ENCODE measurements at regions not wholly inside any gene's neighbourhood (a gene's known extent, or its start where the extent isn't known, plus 50 kb on each side); places are given as distances from the start of the nearest gene placed in this dataset.
A peak's percentile ranks its signal among the peaks of the same experiment; 100 is the strongest.

- H3K4me1 ChIP-seq, result peaks cover 0 to 6% (median 0%) of the 10 kb centered on the region in 6 donors
- WGBS, 5 donors, result 79 to 92% (median 88%) methylated on average over 5 of the region's 5 CpGs
- no peak overlapping the region for H3K4me3 ChIP-seq
- H3K36me3 ChIP-seq, result no peaks in the 10 kb centered on the region
- H3K27ac ChIP-seq, result no peak overlapping the region
- TF ChIP-seq POLR2AphosphoS5 (IDR thresholded peaks at IDR 0.05) (no peak), POLR2A (IDR thresholded peaks at IDR 0.05) (no peak), CTCF (IDR thresholded peaks at IDR 0.05 in 8 of 11, conservative IDR thresholded peaks at IDR 0.05 in 3 of 11) (no peak)
- H3K27me3 ChIP-seq (replicated peaks in 1 of 7), result no peaks in the 10 kb centered on the region
- DNase-seq, result no peak
- intact Hi-C loops (cut with DNase I; ENCODE audit: low total_unique reads), result no loop called here
- no peaks in the 10 kb centered on the region for H3K9me3 ChIP-seq
These were observed 336.1 kb downstream of the CDC5L start for GRCh38 chr6:44723439-44724197.

- Histone ChIP-seq H3K36me3 (no peaks in the 10 kb centered on the region), H3K9me3 (no peaks in the 10 kb centered on the region), H3K4me1 (peaks cover 0 to 6% (median 0%) of the 10 kb centered on the region in 6 donors), H3K27ac (no peak overlapping the region), H3K27me3 (replicated peaks in 1 of 7) (no peaks in the 10 kb centered on the region), H3K4me3 (no peak overlapping the region)
- DNase-seq, result no peak
- intact Hi-C loops (cut with DNase I; ENCODE audit: low total_unique reads), result no loop called here
- TF ChIP-seq POLR2A (IDR thresholded peaks at IDR 0.05) (no peak), CTCF (IDR thresholded peaks at IDR 0.05 in 8 of 11, conservative IDR thresholded peaks at IDR 0.05 in 3 of 11) (no peak), POLR2AphosphoS5 (IDR thresholded peaks at IDR 0.05) (peak in 1 of 3 donors; percentile 54)
- WGBS, 5 donors, result 45 to 64% (median 56%) methylated on average over 4 of the region's 4 CpGs
These were observed 337.6 kb downstream of the CDC5L start for GRCh38 chr6:44725070-44725469.

GRCh38 chr6:44727651-44728630 is 340.4 kb downstream of the CDC5L start:
- H3K27me3 ChIP-seq (replicated peaks in 1 of 7), result no peaks in the 10 kb centered on the region
- peaks cover 0 to 6% (median 0%) of the 10 kb centered on the region in 6 donors for H3K4me1 ChIP-seq
- H3K4me3 ChIP-seq, result no peak overlapping the region
- TF ChIP-seq POLR2AphosphoS5 (IDR thresholded peaks at IDR 0.05) (no peak), CTCF (IDR thresholded peaks at IDR 0.05 in 8 of 11, conservative IDR thresholded peaks at IDR 0.05 in 3 of 11) (no peak), POLR2A (IDR thresholded peaks at IDR 0.05) (no peak)
- H3K36me3 ChIP-seq, result no peaks in the 10 kb centered on the region
- intact Hi-C loops (cut with DNase I; ENCODE audit: low total_unique reads), result no loop called here
- DNase-seq, result no peak
- WGBS, 5 donors, result 93 to 97% (median 95%) methylated on average over 43 to 44 of the region's 44 CpGs
- no peaks in the 10 kb centered on the region for H3K9me3 ChIP-seq
- H3K27ac ChIP-seq, result no peak overlapping the region
